ENCODE measurements at regions not wholly inside any gene's neighbourhood (a gene's known extent, or its start where the extent isn't known, plus 50 kb on each side); places are given as distances from the start of the nearest gene placed in this dataset.

- intact Hi-C loops (cut with DNase I; ENCODE audit: low total_unique reads): loop anchor here (10.0 kb wide), 1 partner anchor 252 kb away; no protein-coding TSS in a partner anchor
- no peaks in the 10 kb centered on the region for H3K27me3 ChIP-seq (replicated peaks in 1 of 7)
Measured at GRCh38 chr9:38166501-38166900, 97.5 kb upstream of the SHB start.

GRCh38 chr9:38164659-38165221, 95.7 kb upstream of the SHB start:
- Histone ChIP-seq H3K4me1 (peaks cover 0 to 12% (median 0%) of the 10 kb centered on the region in 6 donors), H3K27me3 (replicated peaks in 1 of 7) (no peaks in the 10 kb centered on the region), H3K36me3 (no peaks in the 10 kb centered on the region), H3K4me3 (no peak overlapping the region), H3K27ac (no peak overlapping the region), H3K9me3 (peaks cover 0 to 8% (median 4%) of the 10 kb centered on the region in 8 donors)
- TF ChIP-seq POLR2AphosphoS5 (IDR thresholded peaks at IDR 0.05): no peak
- no peak for TF ChIP-seq POLR2A (IDR thresholded peaks at IDR 0.05)
- no peak for TF ChIP-seq CTCF (IDR thresholded peaks at IDR 0.05 in 8 of 11, conservative IDR thresholded peaks at IDR 0.05 in 3 of 11)
- 26 to 43% (median 31%) methylated on average over 7 to 9 of the region's 9 CpGs for WGBS, 5 donors
- intact Hi-C loops (cut with DNase I; ENCODE audit: low total_unique reads): loop anchor here (10.0 kb wide), 1 partner anchor 250 kb away; no protein-coding TSS in a partner anchor
- no peak for DNase-seq

More at GRCh38 chr9:38166501-38166900, 97.5 kb upstream of the SHB start:
- peaks cover 0 to 25% (median 22%) of the 10 kb centered on the region in 8 donors for H3K9me3 ChIP-seq
- TF ChIP-seq CTCF (IDR thresholded peaks at IDR 0.05 in 8 of 11, conservative IDR thresholded peaks at IDR 0.05 in 3 of 11) (no peak), POLR2A (IDR thresholded peaks at IDR 0.05) (no peak), POLR2AphosphoS5 (IDR thresholded peaks at IDR 0.05) (no peak)
- WGBS, 5 donors: 84 to 95% (median 86%) methylated on average over 3 to 5 of the region's 5 CpGs
- no peak overlapping the region for H3K4me3 ChIP-seq
- peaks cover 0 to 12% (median 0%) of the 10 kb centered on the region in 6 donors for H3K4me1 ChIP-seq
- no peak overlapping the region for H3K27ac ChIP-seq
- DNase-seq: no peak
- no peaks in the 10 kb centered on the region for H3K36me3 ChIP-seq

GRCh38 chr9:38163518-38163917, 94.5 kb upstream of the SHB start:
- Histone ChIP-seq H3K27ac (peak overlapping the region in 2 of 8 donors; percentile 14 to 20), H3K9me3 (no peaks in the 10 kb centered on the region), H3K4me3 (no peak overlapping the region), H3K36me3 (no peaks in the 10 kb centered on the region), H3K27me3 (replicated peaks in 1 of 7) (no peaks in the 10 kb centered on the region), H3K4me1 (peaks cover 0 to 12% (median 0%) of the 10 kb centered on the region in 6 donors)
- WGBS, 5 donors: 76 to 91% (median 83%) methylated on average over 3 of the region's 3 CpGs
- TF ChIP-seq CTCF (IDR thresholded peaks at IDR 0.05 in 8 of 11, conservative IDR thresholded peaks at IDR 0.05 in 3 of 11) (no peak), POLR2A (IDR thresholded peaks at IDR 0.05) (no peak), POLR2AphosphoS5 (IDR thresholded peaks at IDR 0.05) (no peak)
- intact Hi-C loops (cut with DNase I; ENCODE audit: low total_unique reads): loop anchor here (10.0 kb wide), 1 partner anchor 249 kb away; no protein-coding TSS in a partner anchor
- DNase-seq: no peak

- intact Hi-C loops (cut with DNase I; ENCODE audit: low total_unique reads): loop anchor here (10.0 kb wide), 1 partner anchor 248 kb away; no protein-coding TSS in a partner anchor
- no peaks in the 10 kb centered on the region for H3K27me3 ChIP-seq (replicated peaks in 1 of 7)
- no peaks in the 10 kb centered on the region for H3K9me3 ChIP-seq
- peaks cover 0 to 12% (median 0%) of the 10 kb centered on the region in 6 donors for H3K4me1 ChIP-seq
- peak overlapping the region in 3 of 8 donors; percentile 8 to 31 (median 20) for H3K27ac ChIP-seq
- no peak overlapping the region for H3K4me3 ChIP-seq
- no peaks in the 10 kb centered on the region for H3K36me3 ChIP-seq
- no peak for TF ChIP-seq POLR2A (IDR thresholded peaks at IDR 0.05)
- 70 to 81% (median 71%) methylated on average over 11 of the region's 11 CpGs for WGBS, 5 donors
- DNase-seq: no peak
Measured at GRCh38 chr9:38162332-38163211, 93.5 kb upstream of the SHB start.

Data from spleen (tissue), 11 donors.